ENCODE measurements at regions not wholly inside any gene's neighbourhood (a gene's known extent, or its start where the extent isn't known, plus 50 kb on each side); places are given as distances from the start of the nearest gene placed in this dataset.
A peak's percentile ranks its signal among the peaks of the same experiment; 100 is the strongest.

DNA sequence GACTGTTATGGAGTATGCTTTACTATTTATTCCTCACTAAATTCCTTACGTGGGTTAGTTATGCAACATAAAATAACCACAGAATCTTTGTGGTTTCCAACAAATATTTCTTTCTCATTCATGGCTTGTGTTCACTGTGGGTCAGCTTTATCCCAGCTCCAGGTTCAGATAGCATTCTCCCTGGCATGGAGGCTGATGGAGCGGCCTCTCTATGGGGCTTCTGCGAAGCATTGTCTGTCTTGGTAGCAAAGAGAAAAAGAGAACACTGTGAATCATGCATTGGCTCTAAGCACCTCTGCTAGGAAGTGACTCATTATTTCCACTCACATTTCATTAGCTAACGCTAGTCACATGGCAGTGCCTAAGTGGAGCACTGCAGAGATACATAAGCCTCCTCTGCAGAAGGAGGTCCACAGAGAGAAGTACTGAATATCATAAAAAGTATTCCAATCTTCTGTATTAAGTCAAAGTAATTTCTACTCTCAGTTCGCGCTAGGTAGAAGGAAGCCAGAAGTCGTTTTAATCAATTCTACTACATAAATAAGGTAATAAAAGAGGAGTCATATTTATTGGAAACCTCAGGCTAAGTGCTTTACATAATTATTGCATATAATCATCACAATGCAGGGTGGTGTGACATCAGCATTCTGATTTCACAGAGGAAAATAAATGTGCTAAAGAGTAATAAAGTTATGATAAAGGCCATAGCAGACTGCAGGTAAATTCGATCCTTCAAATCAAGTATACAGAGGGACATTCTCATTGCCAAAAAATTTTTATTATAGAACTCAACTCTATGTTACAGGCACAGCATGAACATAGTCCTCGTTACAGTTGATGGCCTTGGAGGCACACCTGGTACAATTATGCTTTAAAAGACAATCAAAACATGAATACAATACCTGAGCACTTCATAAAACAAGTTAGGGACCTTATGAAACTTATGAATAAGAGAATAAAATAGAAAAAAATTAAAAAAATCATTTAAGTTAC, 531.1 kb downstream of the CETN3 start:
- H3K4me1 ChIP-seq: no peaks in the 10 kb centered on the region
- no peak overlapping the region for H3K27ac ChIP-seq
- no peak for DNase-seq
- H3K9me3 ChIP-seq: no peaks in the 10 kb centered on the region
- WGBS, 5 donors: 76 to 87% (median 79%) methylated on average over 9 of the region's 9 CpGs
- TF ChIP-seq, protein P1, sequence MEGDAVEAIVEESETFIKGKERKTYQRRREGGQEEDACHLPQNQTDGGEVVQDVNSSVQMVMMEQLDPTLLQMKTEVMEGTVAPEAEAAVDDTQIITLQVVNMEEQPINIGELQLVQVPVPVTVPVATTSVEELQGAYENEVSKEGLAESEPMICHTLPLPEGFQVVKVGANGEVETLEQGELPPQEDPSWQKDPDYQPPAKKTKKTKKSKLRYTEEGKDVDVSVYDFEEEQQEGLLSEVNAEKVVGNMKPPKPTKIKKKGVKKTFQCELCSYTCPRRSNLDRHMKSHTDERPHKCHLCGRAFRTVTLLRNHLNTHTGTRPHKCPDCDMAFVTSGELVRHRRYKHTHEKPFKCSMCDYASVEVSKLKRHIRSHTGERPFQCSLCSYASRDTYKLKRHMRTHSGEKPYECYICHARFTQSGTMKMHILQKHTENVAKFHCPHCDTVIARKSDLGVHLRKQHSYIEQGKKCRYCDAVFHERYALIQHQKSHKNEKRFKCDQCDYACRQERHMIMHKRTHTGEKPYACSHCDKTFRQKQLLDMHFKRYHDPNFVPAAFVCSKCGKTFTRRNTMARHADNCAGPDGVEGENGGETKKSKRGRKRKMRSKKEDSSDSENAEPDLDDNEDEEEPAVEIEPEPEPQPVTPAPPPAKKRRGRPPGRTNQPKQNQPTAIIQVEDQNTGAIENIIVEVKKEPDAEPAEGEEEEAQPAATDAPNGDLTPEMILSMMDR (IDR thresholded peaks at IDR 0.05 in 8 of 11, conservative IDR thresholded peaks at IDR 0.05 in 3 of 11): no peak
- no peak for TF ChIP-seq POLR2AphosphoS5 (IDR thresholded peaks at IDR 0.05)
- no peak for TF ChIP-seq POLR2A (IDR thresholded peaks at IDR 0.05)
- H3K4me3 ChIP-seq: no peak overlapping the region
- intact Hi-C loops (cut with DNase I; ENCODE audit: low total_unique reads): no loop called here
- H3K36me3 ChIP-seq: no peaks in the 10 kb centered on the region
- no peaks in the 10 kb centered on the region for H3K27me3 ChIP-seq (replicated peaks in 1 of 7)

DNA sequence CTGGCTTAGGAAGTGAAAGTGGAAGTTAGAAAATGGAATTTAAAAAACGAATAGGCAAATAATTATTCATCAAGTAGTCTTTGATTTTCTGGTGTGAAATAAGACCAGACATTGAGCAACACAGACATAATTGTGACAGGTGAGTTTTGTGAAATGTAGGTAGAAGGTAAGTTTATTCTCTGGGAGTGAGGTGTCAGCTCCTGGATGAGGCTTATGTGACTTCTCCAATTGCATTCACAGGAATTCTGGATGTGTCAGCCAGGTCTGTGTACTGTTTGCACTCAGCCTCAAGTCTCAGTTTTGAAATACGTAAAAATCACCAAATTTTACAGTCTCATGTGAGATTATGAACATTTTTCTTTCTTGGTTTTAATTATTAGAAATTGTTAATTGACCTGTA, 537.6 kb downstream of the CETN3 start:
- Histone ChIP-seq H3K4me3 (peak overlapping the region in 1 of 8 donors; percentile 6), H3K36me3 (no peaks in the 10 kb centered on the region), H3K27me3 (replicated peaks in 1 of 7) (no peaks in the 10 kb centered on the region), H3K9me3 (no peaks in the 10 kb centered on the region), H3K27ac (no peak overlapping the region), H3K4me1 (no peaks in the 10 kb centered on the region)
- intact Hi-C loops (cut with DNase I; ENCODE audit: low total_unique reads): no loop called here
- WGBS, 5 donors: 45 to 58% (median 55%) methylated on average over 2 of the region's 2 CpGs
- DNase-seq: no peak
- no peak for TF ChIP-seq POLR2A (IDR thresholded peaks at IDR 0.05)
- TF ChIP-seq POLR2AphosphoS5 (IDR thresholded peaks at IDR 0.05): no peak
- TF ChIP-seq, protein P1 (IDR thresholded peaks at IDR 0.05 in 8 of 11, conservative IDR thresholded peaks at IDR 0.05 in 3 of 11): no peak

DNA sequence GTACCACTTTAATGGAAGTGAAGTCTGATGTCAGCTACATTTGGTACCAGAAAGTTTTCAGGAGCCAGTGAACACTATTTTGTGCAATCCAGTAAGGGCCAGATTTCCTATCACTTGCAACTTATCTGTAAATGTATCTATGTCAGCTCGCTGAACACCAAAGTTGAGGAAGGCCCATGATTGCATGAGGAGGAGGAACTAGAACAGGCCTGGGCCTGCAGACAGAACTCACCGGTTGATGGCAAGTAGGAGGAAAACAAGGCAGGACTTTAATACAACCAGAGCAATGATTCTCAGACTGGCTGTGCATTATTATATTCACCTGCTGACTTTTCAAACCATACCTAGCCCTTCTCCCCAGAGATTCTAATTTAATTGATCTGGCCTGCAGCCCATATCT, 540.2 kb downstream of the CETN3 start:
- DNase-seq: no peak
- Histone ChIP-seq H3K27ac (no peak overlapping the region), H3K4me3 (no peak overlapping the region), H3K36me3 (no peaks in the 10 kb centered on the region), H3K9me3 (no peaks in the 10 kb centered on the region), H3K27me3 (replicated peaks in 1 of 7) (no peaks in the 10 kb centered on the region), H3K4me1 (no peaks in the 10 kb centered on the region)
- WGBS, 5 donors: 89 to 96% (median 91%) methylated on average over 2 of the region's 2 CpGs
- intact Hi-C loops (cut with DNase I; ENCODE audit: low total_unique reads): no loop called here
- TF ChIP-seq POLR2A (IDR thresholded peaks at IDR 0.05): no peak
- no peak for TF ChIP-seq POLR2AphosphoS5 (IDR thresholded peaks at IDR 0.05)
- TF ChIP-seq, protein P1 (IDR thresholded peaks at IDR 0.05 in 8 of 11, conservative IDR thresholded peaks at IDR 0.05 in 3 of 11): no peak

DNA sequence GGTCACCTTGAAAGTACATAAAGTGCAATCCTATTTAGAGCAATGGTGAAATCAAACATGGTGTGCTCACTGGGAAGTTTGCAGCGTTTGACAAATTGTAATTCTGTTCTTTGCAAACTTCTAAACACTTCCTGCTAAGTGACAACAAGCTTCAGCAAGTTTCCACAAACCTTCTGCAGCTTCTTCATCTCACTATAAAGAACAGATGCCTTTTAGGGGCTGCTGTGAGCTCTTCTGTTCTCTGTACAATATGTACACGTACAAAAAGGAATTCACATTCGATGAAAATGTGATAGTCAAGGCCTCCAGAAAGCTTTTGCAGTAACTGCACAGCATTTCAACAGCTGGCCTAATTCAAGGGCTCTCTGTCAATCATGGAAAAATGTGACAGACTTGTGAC, 543.1 kb downstream of the CETN3 start:
- 69 to 84% (median 78%) methylated on average over 3 of the region's 3 CpGs for WGBS, 5 donors
- intact Hi-C loops (cut with DNase I; ENCODE audit: low total_unique reads): no loop called here
- Histone ChIP-seq H3K27ac (no peak overlapping the region), H3K36me3 (no peaks in the 10 kb centered on the region), H3K9me3 (no peaks in the 10 kb centered on the region), H3K27me3 (replicated peaks in 1 of 7) (no peaks in the 10 kb centered on the region), H3K4me1 (no peaks in the 10 kb centered on the region), H3K4me3 (no peak overlapping the region)
- DNase-seq: no peak
- no peak for TF ChIP-seq POLR2AphosphoS5 (IDR thresholded peaks at IDR 0.05)
- no peak for TF ChIP-seq POLR2A (IDR thresholded peaks at IDR 0.05)
- TF ChIP-seq, protein P1 (IDR thresholded peaks at IDR 0.05 in 8 of 11, conservative IDR thresholded peaks at IDR 0.05 in 3 of 11): no peak

Measured in spleen (tissue), 11 donors.